HCT116 (cell line): ENCODE measurements at regions not wholly inside any gene's neighbourhood (a gene's known extent, or its start where the extent isn't known, plus 50 kb on each side); places are given as distances from the start of the nearest gene placed in this dataset.

Source experiments
- ATAC-seq: fragments of 200-7000 bp; cut with Tn5 transposase; 2 replicates; pipeline ENCODE4 v1.9.1; 2020; ENCODE audit warnings: mild to moderate bottlenecking, moderate library complexity
- BruUV-seq: library from RNA; stranded (reverse); fragments of 400-500 nt; replicated peaks from 2 replicates; lab custom pipeline; 2021; lab: Mats Ljungman, UMichigan
- CTCF ChIA-PET: fragments of 300-600 bp; sonication (Branson Sonifier 250); formaldehyde crosslinking; loops from one replicate; lab custom pipeline; 2021; ENCODE audit warnings: antibody characterized with exemption; lab: Charles Lee
- POLR2A ChIA-PET: fragments of 300-600, 350-600 bp; sonication (Branson Sonifier 250); formaldehyde crosslinking; loops from one replicate; lab custom pipeline; 2021; ENCODE audit warnings: antibody characterized with exemption; lab: Charles Lee
- RAD21 ChIA-PET, 2 experiments: fragments of 300-600 bp; sonication (Branson Sonifier 250); formaldehyde crosslinking; loops; one replicate each; lab custom pipeline; 2023; ENCODE audit warnings: low total read pairs in 2 of 2; ENCODE audit not compliant: uncharacterized antibody in 2 of 2, unreplicated experiment in 2 of 2, low non-redundant PET in 1 of 2; lab: Charles Lee
- DNase-seq: peaks from one replicate; pipeline ENCODE4 v3.0.0-alpha.2; 2010; ENCODE audit warnings: low read depth, low spot score
- H2AFZ ChIP-seq: fragments of 200-600 bp; shearing (Covaris generic), sonication (generic); 2 replicates; pipeline ENCODE4 v1.6.1; 2017; ENCODE audit warnings: low read depth, mixed run types, mixed read lengths, antibody characterized with exemption, low read length; ENCODE audit not compliant: poor library complexity, severe bottlenecking
- H3K27ac ChIP-seq: 2 replicates; pipeline ENCODE4 v1.5.1; 2012; ENCODE audit warnings: low read depth, low read length
- H3K27me3 ChIP-seq: fragments of 200-600 bp; sonication (generic); 2 replicates; pipeline ENCODE4 v1.6.1; 2016; ENCODE audit warnings: mixed run types, low read length, mixed read lengths; ENCODE audit not compliant: insufficient read depth
- H3K36me3 ChIP-seq, 2 experiments: fragments of 200-500 bp in 1 of 2; fragments of 200-600 bp in 1 of 2; sonication (Bioruptor generic) in 1 of 2; sonication (generic) in 1 of 2; 2 replicates each; pipeline versions ENCODE4 v1.5.1 to v1.6.1; 2014 to 2016; ENCODE audit warnings: low read length in 2 of 2, inconsistent platforms in 1 of 2, mixed read lengths in 1 of 2, mixed run types in 1 of 2; ENCODE audit not compliant: insufficient read depth in 2 of 2, control insufficient read depth in 1 of 2
- H3K4me1 ChIP-seq, 2 experiments: fragments of 200-600 bp in 1 of 2; sonication (generic) in 1 of 2; 2 replicates each; pipeline versions ENCODE4 v1.5.1 to v1.6.1; 2012 to 2017; ENCODE audit warnings: low read length in 2 of 2, inconsistent platforms in 1 of 2, mild to moderate bottlenecking in 1 of 2, mixed read lengths in 1 of 2, mixed run types in 1 of 2, moderate library complexity in 1 of 2; ENCODE audit not compliant: insufficient read depth in 2 of 2, control insufficient read depth in 1 of 2
- H3K4me2 ChIP-seq: fragments of 200-600 bp; sonication (generic); 2 replicates; pipeline ENCODE4 v1.6.1; 2017; ENCODE audit warnings: mixed run types, low read length, mixed read lengths
- H3K4me3 ChIP-seq, 2 experiments: fragments of 200-600 bp in 1 of 2; sonication (generic) in 1 of 2; replicated peaks in 1 of 2; 2 replicates each; pipeline ENCODE4 v1.5.1; 2011 to 2016; ENCODE audit warnings: low read length in 2 of 2, control low read depth in 1 of 2, low read depth in 1 of 2, mild to moderate bottlenecking in 1 of 2, mixed read lengths in 1 of 2, mixed run types in 1 of 2
- H3K79me2 ChIP-seq: fragments of 200-600 bp; sonication (generic); 2 replicates; pipeline ENCODE4 v1.6.1; 2017; ENCODE audit warnings: mild to moderate bottlenecking, mixed run types, low read length, moderate library complexity, mixed read lengths; ENCODE audit not compliant: insufficient read depth
- H3K9ac ChIP-seq: fragments of 200-600 bp; sonication (generic); 2 replicates; pipeline ENCODE4 v1.6.1; 2016; ENCODE audit warnings: low read length, mixed read lengths
- H3K9me2 ChIP-seq: fragments of 200-600 bp; sonication (generic), shearing (Covaris generic); 2 replicates; pipeline ENCODE4 v1.6.1; 2017; ENCODE audit warnings: mixed run types, mild to moderate bottlenecking, moderate library complexity; ENCODE audit not compliant: insufficient read depth
- H3K9me3 ChIP-seq, 2 experiments: fragments of 200-500 bp in 1 of 2; fragments of 200-600 bp in 1 of 2; sonication (Bioruptor generic) in 1 of 2; sonication (generic) in 1 of 2; 2 replicates each; pipeline ENCODE4 v1.6.1; 2014 to 2017; ENCODE audit warnings: low read length in 2 of 2, mixed read lengths in 2 of 2, inconsistent platforms in 1 of 2, low read depth in 1 of 2, mild to moderate bottlenecking in 1 of 2, mixed run types in 1 of 2, moderate library complexity in 1 of 2; ENCODE audit not compliant: control insufficient read depth in 1 of 2, insufficient read depth in 1 of 2
- H4K20me1 ChIP-seq: fragments of 200-600 bp; sonication (generic), shearing (Covaris generic); 2 replicates; pipeline ENCODE4 v1.6.1; 2017; ENCODE audit warnings: mixed run types, mild to moderate bottlenecking, moderate library complexity; ENCODE audit not compliant: insufficient read depth
- CBX3 ChIP-seq: IDR thresholded peaks from 2 replicates; pipeline ENCODE4 v1.6.1; 2012; ENCODE audit warnings: low read depth
- EGR1 ChIP-seq: IDR thresholded peaks from 2 replicates; pipeline ENCODE4 v1.6.1; 2012; ENCODE audit warnings: low read depth
- FOSL1 ChIP-seq: IDR thresholded peaks from 2 replicates; pipeline ENCODE4 v1.6.1; 2012; ENCODE audit warnings: low read depth
- POLR2A ChIP-seq: IDR thresholded peaks from 2 replicates; pipeline ENCODE4 v1.7.0; 2011; ENCODE audit warnings: borderline replicate concordance; ENCODE audit not compliant: insufficient read depth, insufficient read length; ENCODE audit errors: extremely low read depth
- POLR2AphosphoS5 ChIP-seq: IDR thresholded peaks from 2 replicates; pipeline ENCODE4 v1.6.1; 2011; ENCODE audit warnings: mild to moderate bottlenecking, low read depth, low read length, moderate library complexity
- SP1 ChIP-seq: IDR thresholded peaks from 2 replicates; pipeline ENCODE4 v1.6.1; 2012; ENCODE audit warnings: low read depth
- SRF ChIP-seq: IDR thresholded peaks from 2 replicates; pipeline ENCODE4 v1.6.1; 2012; ENCODE audit warnings: low read depth
- TCF7L2 ChIP-seq: IDR thresholded peaks from 2 replicates; pipeline ENCODE4 v1.7.0; 2011; ENCODE audit warnings: borderline replicate concordance, inconsistent platforms; ENCODE audit not compliant: insufficient read depth, insufficient read length; ENCODE audit errors: extremely low read depth
- ZFX ChIP-seq: fragments of 450-650 bp; IDR thresholded peaks from 2 replicates; pipeline ENCODE4 v1.6.1; 2017
- intact Hi-C: fragments of 100-400 bp; cut with micrococcal nuclease; formaldehyde crosslinking; loops from 2 replicates; pipeline ENCODE4 v1.10.0; 2022
- TF ChIP-seq, protein P1 (sequence below): IDR thresholded peaks from 2 replicates; pipeline ENCODE4 v1.6.1; 2012; ENCODE audit warnings: low read depth

DNA sequence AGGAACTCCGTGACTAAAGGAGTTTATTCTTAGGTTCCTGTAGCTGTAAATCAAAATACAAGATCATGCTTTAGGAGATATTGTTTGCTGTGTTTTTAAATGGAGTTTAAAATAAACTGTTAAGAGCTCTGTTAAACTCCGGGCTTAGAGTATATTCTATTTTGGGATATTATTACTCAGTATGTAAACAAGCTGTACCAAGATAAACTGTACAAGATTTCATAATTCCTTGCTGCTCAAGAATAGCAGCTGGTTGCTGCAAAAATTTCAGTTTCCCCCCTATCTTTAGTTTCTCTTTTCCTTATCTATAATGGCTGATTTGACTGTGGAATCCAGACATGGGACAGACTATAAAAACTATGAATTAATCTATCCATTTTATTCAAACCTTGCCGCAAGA is 215.7 kb downstream of the HTR7 start:
- Histone ChIP-seq H3K9me3 (no peaks in the 10 kb centered on the region), H3K9ac (no peak overlapping the region), H4K20me1 (no peaks in the 10 kb centered on the region), H3K36me3 (no peaks in the 10 kb centered on the region), H3K9me2 (no peaks in the 10 kb centered on the region; the same call in 1 of the 2 replicates), H3K4me3 (no peak overlapping the region), H3K4me1 (no peaks in the 10 kb centered on the region), H3K27me3 (no peaks in the 10 kb centered on the region), H3K79me2 (no peaks in the 10 kb centered on the region)
- ChIA-PET CTCF (interaction anchor here (1.0 to 1.2 kb wide), 2 partner anchors 10 to 17 kb away, joined by 4 to 5 read pairs; no protein-coding TSS in a partner anchor), POLR2A (no interaction called here), RAD21 (no interaction called here)
- no TSS peak for BruUV-seq
- intact Hi-C loops = no loop called here
- no peak for TF ChIP-seq EGR1
- no peak for TF ChIP-seq TCF7L2
- TF ChIP-seq, protein P1, sequence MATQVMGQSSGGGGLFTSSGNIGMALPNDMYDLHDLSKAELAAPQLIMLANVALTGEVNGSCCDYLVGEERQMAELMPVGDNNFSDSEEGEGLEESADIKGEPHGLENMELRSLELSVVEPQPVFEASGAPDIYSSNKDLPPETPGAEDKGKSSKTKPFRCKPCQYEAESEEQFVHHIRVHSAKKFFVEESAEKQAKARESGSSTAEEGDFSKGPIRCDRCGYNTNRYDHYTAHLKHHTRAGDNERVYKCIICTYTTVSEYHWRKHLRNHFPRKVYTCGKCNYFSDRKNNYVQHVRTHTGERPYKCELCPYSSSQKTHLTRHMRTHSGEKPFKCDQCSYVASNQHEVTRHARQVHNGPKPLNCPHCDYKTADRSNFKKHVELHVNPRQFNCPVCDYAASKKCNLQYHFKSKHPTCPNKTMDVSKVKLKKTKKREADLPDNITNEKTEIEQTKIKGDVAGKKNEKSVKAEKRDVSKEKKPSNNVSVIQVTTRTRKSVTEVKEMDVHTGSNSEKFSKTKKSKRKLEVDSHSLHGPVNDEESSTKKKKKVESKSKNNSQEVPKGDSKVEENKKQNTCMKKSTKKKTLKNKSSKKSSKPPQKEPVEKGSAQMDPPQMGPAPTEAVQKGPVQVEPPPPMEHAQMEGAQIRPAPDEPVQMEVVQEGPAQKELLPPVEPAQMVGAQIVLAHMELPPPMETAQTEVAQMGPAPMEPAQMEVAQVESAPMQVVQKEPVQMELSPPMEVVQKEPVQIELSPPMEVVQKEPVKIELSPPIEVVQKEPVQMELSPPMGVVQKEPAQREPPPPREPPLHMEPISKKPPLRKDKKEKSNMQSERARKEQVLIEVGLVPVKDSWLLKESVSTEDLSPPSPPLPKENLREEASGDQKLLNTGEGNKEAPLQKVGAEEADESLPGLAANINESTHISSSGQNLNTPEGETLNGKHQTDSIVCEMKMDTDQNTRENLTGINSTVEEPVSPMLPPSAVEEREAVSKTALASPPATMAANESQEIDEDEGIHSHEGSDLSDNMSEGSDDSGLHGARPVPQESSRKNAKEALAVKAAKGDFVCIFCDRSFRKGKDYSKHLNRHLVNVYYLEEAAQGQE = no peak
- no peak for TF ChIP-seq CBX3
- no peak for TF ChIP-seq FOSL1
- TF ChIP-seq POLR2A = no peak
- TF ChIP-seq SRF = no peak
- TF ChIP-seq ZFX = no peak
- no peak for TF ChIP-seq SP1
- no peak for TF ChIP-seq POLR2AphosphoS5
- TF ChIP-seq, all 23 proteins: peak for 0
- ATAC-seq (no peak), DNase-seq (no peak)
- Histone ChIP-seq H3K4me2 (no peak overlapping the region), H2AFZ (no peak overlapping the region), H3K27ac (no peak overlapping the region)
